Mucosa of stomach (tissue), 1 donor: ENCODE measurements at regions not wholly inside any gene's neighbourhood (a gene's known extent, or its start where the extent isn't known, plus 50 kb on each side); places are given as distances from the start of the nearest gene placed in this dataset.

Experiments used
- H3K27me3 ChIP-seq: one replicate; pipeline ENCODE4 v1.7.0; 2013; ENCODE audit warnings: mild to moderate bottlenecking, low read length; ENCODE audit not compliant: control insufficient read depth, insufficient read depth
- H3K36me3 ChIP-seq: one replicate; pipeline ENCODE4 v1.7.0; 2013; ENCODE audit warnings: low read length; ENCODE audit not compliant: control insufficient read depth, insufficient read depth
- H3K4me1 ChIP-seq: one replicate; pipeline ENCODE4 v1.7.0; 2013; ENCODE audit warnings: mild to moderate bottlenecking, low read length; ENCODE audit not compliant: control insufficient read depth, insufficient read depth
- H3K4me3 ChIP-seq: one replicate; pipeline ENCODE4 v1.7.0; 2013; ENCODE audit warnings: low read length
- H3K9ac ChIP-seq: one replicate; pipeline ENCODE4 v1.7.0; 2013; ENCODE audit warnings: mild to moderate bottlenecking, low read length, moderate library complexity
- H3K9me3 ChIP-seq: one replicate; pipeline ENCODE4 v1.7.0; 2013; ENCODE audit warnings: mild to moderate bottlenecking, low read length, moderate library complexity; ENCODE audit not compliant: control insufficient read depth
- donor health status: Pancreatic carcinoma.

GRCh38 chr4:178340468-178340867 lies 898.2 kb upstream of the AGA start:
- Histone ChIP-seq H3K36me3 (no peaks in the 10 kb centered on the region), H3K9ac (no peak overlapping the region), H3K4me1 (no peaks in the 10 kb centered on the region), H3K9me3 (no peaks in the 10 kb centered on the region), H3K4me3 (no peak overlapping the region), H3K27me3 (no peaks in the 10 kb centered on the region)

- no peaks in the 10 kb centered on the region for H3K36me3 ChIP-seq
- H3K4me3 ChIP-seq: no peak overlapping the region
- no peaks in the 10 kb centered on the region for H3K9me3 ChIP-seq
- H3K4me1 ChIP-seq: no peaks in the 10 kb centered on the region
- no peak overlapping the region for H3K9ac ChIP-seq
- no peaks in the 10 kb centered on the region for H3K27me3 ChIP-seq
These were observed 901.9 kb upstream of the AGA start for GRCh38 chr4:178344096-178344495.

- no peaks in the 10 kb centered on the region for H3K36me3 ChIP-seq
- H3K9me3 ChIP-seq: no peaks in the 10 kb centered on the region
- H3K9ac ChIP-seq: no peak overlapping the region
- H3K4me3 ChIP-seq: no peak overlapping the region
- no peaks in the 10 kb centered on the region for H3K4me1 ChIP-seq
- H3K27me3 ChIP-seq: no peaks in the 10 kb centered on the region
These were observed 904.9 kb upstream of the AGA start for GRCh38 chr4:178347111-178347510.

GRCh38 chr4:178349601-178350000 lies 907.4 kb upstream of the AGA start:
- no peak overlapping the region for H3K9ac ChIP-seq
- no peaks in the 10 kb centered on the region for H3K36me3 ChIP-seq
- H3K9me3 ChIP-seq: no peaks in the 10 kb centered on the region
- H3K27me3 ChIP-seq: no peaks in the 10 kb centered on the region
- no peaks in the 10 kb centered on the region for H3K4me1 ChIP-seq
- no peak overlapping the region for H3K4me3 ChIP-seq

- Histone ChIP-seq H3K4me1 (no peaks in the 10 kb centered on the region), H3K36me3 (no peaks in the 10 kb centered on the region), H3K27me3 (no peaks in the 10 kb centered on the region), H3K9me3 (no peaks in the 10 kb centered on the region), H3K9ac (no peak overlapping the region), H3K4me3 (no peak overlapping the region)
These were observed 908.9 kb upstream of the AGA start for GRCh38 chr4:178351185-178351584.

- no peaks in the 10 kb centered on the region for H3K36me3 ChIP-seq
- H3K4me3 ChIP-seq: no peak overlapping the region
- H3K4me1 ChIP-seq: no peaks in the 10 kb centered on the region
- H3K27me3 ChIP-seq: no peaks in the 10 kb centered on the region
- H3K9ac ChIP-seq: no peak overlapping the region
- no peaks in the 10 kb centered on the region for H3K9me3 ChIP-seq
These were observed 914.5 kb upstream of the AGA start for GRCh38 chr4:178356725-178357124.

GRCh38 chr4:178385481-178385880 lies 943.2 kb upstream of the AGA start:
- no peaks in the 10 kb centered on the region for H3K27me3 ChIP-seq
- H3K36me3 ChIP-seq: no peaks in the 10 kb centered on the region

GRCh38 chr4:178387756-178388155 lies 945.5 kb upstream of the AGA start:
- Histone ChIP-seq H3K9me3 (no peaks in the 10 kb centered on the region), H3K36me3 (no peaks in the 10 kb centered on the region), H3K9ac (no peak overlapping the region), H3K4me3 (no peak overlapping the region), H3K27me3 (no peaks in the 10 kb centered on the region), H3K4me1 (no peaks in the 10 kb centered on the region)

More at GRCh38 chr4:178385481-178385880, 943.2 kb upstream of the AGA start:
- no peak overlapping the region for H3K4me3 ChIP-seq
- H3K4me1 ChIP-seq: no peaks in the 10 kb centered on the region
- no peaks in the 10 kb centered on the region for H3K9me3 ChIP-seq
- no peak overlapping the region for H3K9ac ChIP-seq

GRCh38 chr4:178395798-178396197 lies 953.6 kb upstream of the AGA start:
- no peak overlapping the region for H3K4me3 ChIP-seq

GRCh38 chr4:178412455-178412854 lies 970.2 kb upstream of the AGA start:
- Histone ChIP-seq H3K9ac (no peak overlapping the region), H3K9me3 (no peaks in the 10 kb centered on the region), H3K36me3 (no peaks in the 10 kb centered on the region), H3K4me3 (no peak overlapping the region), H3K4me1 (no peaks in the 10 kb centered on the region), H3K27me3 (no peaks in the 10 kb centered on the region)

More at GRCh38 chr4:178395798-178396197, 953.6 kb upstream of the AGA start:
- no peaks in the 10 kb centered on the region for H3K36me3 ChIP-seq
- H3K4me1 ChIP-seq: no peaks in the 10 kb centered on the region
- no peak overlapping the region for H3K9ac ChIP-seq
- no peaks in the 10 kb centered on the region for H3K27me3 ChIP-seq
- H3K9me3 ChIP-seq: no peaks in the 10 kb centered on the region

GRCh38 chr4:178414042-178414441 lies 971.8 kb upstream of the AGA start:
- Histone ChIP-seq H3K4me1 (no peaks in the 10 kb centered on the region), H3K4me3 (peak overlapping the region; percentile 14), H3K27me3 (no peaks in the 10 kb centered on the region), H3K36me3 (no peaks in the 10 kb centered on the region), H3K9ac (no peak overlapping the region), H3K9me3 (no peaks in the 10 kb centered on the region)

- Histone ChIP-seq H3K4me3 (no peak overlapping the region), H3K9me3 (no peaks in the 10 kb centered on the region)
These were observed 972.7 kb upstream of the AGA start for GRCh38 chr4:178414881-178415446.

GRCh38 chr4:178415925-178416324 lies 973.7 kb upstream of the AGA start:
- Histone ChIP-seq H3K36me3 (no peaks in the 10 kb centered on the region), H3K4me1 (no peaks in the 10 kb centered on the region), H3K27me3 (no peaks in the 10 kb centered on the region), H3K9ac (no peak overlapping the region), H3K4me3 (no peak overlapping the region), H3K9me3 (no peaks in the 10 kb centered on the region)

More at GRCh38 chr4:178414881-178415446, 972.7 kb upstream of the AGA start:
- no peak overlapping the region for H3K9ac ChIP-seq
- no peaks in the 10 kb centered on the region for H3K36me3 ChIP-seq
- no peaks in the 10 kb centered on the region for H3K27me3 ChIP-seq
- no peaks in the 10 kb centered on the region for H3K4me1 ChIP-seq
